Natural killer cell (primary cell): ENCODE measurements at regions not wholly inside any gene's neighbourhood (a gene's known extent, or its start where the extent isn't known, plus 50 kb on each side); places are given as distances from the start of the nearest gene placed in this dataset.

ENCODE experiments used
- ATAC-seq, 3 donors: fragments of 150-1000 bp in 2 of 3; fragments of 200-7000 bp in 1 of 3; cut with Tn5 transposase; 1 replicate in 1 of 3; 2 replicates in 2 of 3; pipeline ENCODE4 v1.10.0; 2021; ENCODE audit warnings: mild to moderate bottlenecking in 2 of 3, moderate library complexity in 2 of 3
- DNase-seq, 2 donors: peaks; one replicate each; pipeline versions ENCODE4 v3.0.0 to v3.0.0-alpha.2; 2013 to 2021; ENCODE audit warnings: mixed read lengths in 1 of 2
- H3K27ac ChIP-seq: one replicate; pipeline ENCODE4 v1.5.1; 2013; ENCODE audit warnings: mild to moderate bottlenecking, low read length
- H3K27me3 ChIP-seq: one replicate; pipeline ENCODE4 v1.6.1; 2013; ENCODE audit warnings: low read length; ENCODE audit not compliant: control insufficient read depth, insufficient read depth
- H3K36me3 ChIP-seq: one replicate; pipeline ENCODE4 v1.6.1; 2013; ENCODE audit warnings: low read length; ENCODE audit not compliant: control insufficient read depth, insufficient read depth
- H3K4me1 ChIP-seq: one replicate; pipeline ENCODE4 v1.6.1; 2013; ENCODE audit warnings: low read length; ENCODE audit not compliant: control insufficient read depth, insufficient read depth
- H3K4me3 ChIP-seq: one replicate; pipeline ENCODE4 v1.5.1; 2013; ENCODE audit warnings: low read length
- H3K9me3 ChIP-seq: one replicate; pipeline ENCODE4 v1.6.1; 2013; ENCODE audit warnings: low read length; ENCODE audit not compliant: control insufficient read depth, insufficient read depth
- H3K27ac Mint-ChIP-seq, 2 donors: one replicate each; pipeline ENCODE4 v1.8.0; 2022; ENCODE audit warnings: mild to moderate bottlenecking in 2 of 2, mixed read lengths in 2 of 2, moderate library complexity in 1 of 2
- H3K27me3 Mint-ChIP-seq, 2 donors: one replicate each; pipeline ENCODE4 v1.8.0; 2022; ENCODE audit warnings: low read depth in 2 of 2, mixed read lengths in 2 of 2
- H3K36me3 Mint-ChIP-seq: one replicate; pipeline ENCODE4 v1.8.0; 2022; ENCODE audit warnings: mixed read lengths
- H3K4me1 Mint-ChIP-seq, 2 donors: one replicate each; pipeline ENCODE4 v1.8.0; 2022; ENCODE audit warnings: mixed read lengths in 2 of 2
- H3K4me3 Mint-ChIP-seq: one replicate; pipeline ENCODE4 v1.8.0; 2022; ENCODE audit warnings: mild to moderate bottlenecking, moderate library complexity, mixed read lengths
- H3K9me3 Mint-ChIP-seq, 2 donors: one replicate each; pipeline ENCODE4 v1.8.0; 2022; ENCODE audit warnings: mixed read lengths in 2 of 2
- CTCF ChIP-seq: fragments of 200-600 bp; IDR thresholded peaks from one replicate; pipeline ENCODE4 v1.8.0; 2022; ENCODE audit warnings: antibody characterized with exemption
- WGBS: methylation state at CpG from one replicate; pipeline ENCODE4 v1.1.7; 2013; ENCODE audit warnings: missing lambda C conversion rate; ENCODE audit not compliant: insufficient coverage; 5-methylcytosine and 5-hydroxymethylcytosine counted together
- intact Hi-C: fragments of 100-400 bp; cut with micrococcal nuclease; formaldehyde crosslinking; loops from one replicate; pipeline ENCODE4 v1.14.2; 2022

DNA sequence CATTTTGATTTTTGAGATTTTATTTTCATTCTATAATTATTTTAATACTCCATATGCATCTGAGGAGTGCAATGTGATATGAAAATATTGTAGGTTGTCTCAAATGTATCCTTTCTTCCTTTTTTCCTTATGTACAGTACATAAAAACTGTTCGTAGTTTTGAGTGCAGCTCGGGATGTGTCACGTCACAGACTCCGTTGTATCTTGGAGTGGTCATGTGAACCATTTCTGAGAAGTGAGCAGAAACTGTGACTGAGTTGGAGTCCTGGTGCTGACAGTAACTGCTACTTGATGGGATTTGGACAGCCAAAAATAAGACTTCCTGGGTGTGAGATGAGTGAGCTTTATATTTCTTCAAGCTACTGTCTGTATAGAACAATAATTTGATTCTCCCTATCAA, 761.4 kb upstream of the MAN1A1 start:
- no peak for TF ChIP-seq CTCF
- H3K4me3 ChIP-seq = no peak overlapping the region
- H3K36me3 Mint-ChIP-seq = no peaks in the 10 kb centered on the region
- H3K27ac ChIP-seq = no peak overlapping the region
- no peaks in the 10 kb centered on the region for H3K36me3 ChIP-seq
- no peak overlapping the region for H3K27ac Mint-ChIP-seq
- H3K27me3 Mint-ChIP-seq = no peaks in the 10 kb centered on the region
- H3K9me3 Mint-ChIP-seq = peaks cover 7 to 16% of the 10 kb centered on the region in 2 donors
- intact Hi-C loops = no loop called here
- DNase-seq = no peak
- no peaks in the 10 kb centered on the region for H3K27me3 ChIP-seq
- WGBS = 93% methylated on average over 4 of the region's 4 CpGs
- H3K9me3 ChIP-seq = no peaks in the 10 kb centered on the region
- no peaks in the 10 kb centered on the region for H3K4me1 ChIP-seq
- no peaks in the 10 kb centered on the region for H3K4me1 Mint-ChIP-seq
- no peak overlapping the region for H3K4me3 Mint-ChIP-seq
- ATAC-seq = no peak

- no peaks in the 10 kb centered on the region for H3K9me3 ChIP-seq
- WGBS = 86% methylated on average over 1 of the region's 1 CpG
- intact Hi-C loops = no loop called here
- Mint-ChIP-seq H3K4me3 (no peak overlapping the region), H3K27me3 (no peaks in the 10 kb centered on the region), H3K36me3 (no peaks in the 10 kb centered on the region), H3K4me1 (no peaks in the 10 kb centered on the region), H3K27ac (no peak overlapping the region), H3K9me3 (peaks cover 3 to 15% of the 10 kb centered on the region in 2 donors)
- H3K36me3 ChIP-seq = no peaks in the 10 kb centered on the region
- no peaks in the 10 kb centered on the region for H3K27me3 ChIP-seq
- no peaks in the 10 kb centered on the region for H3K4me1 ChIP-seq
- TF ChIP-seq CTCF = no peak
- no peak overlapping the region for H3K27ac ChIP-seq
- no peak overlapping the region for H3K4me3 ChIP-seq
- DNase-seq (no peak), ATAC-seq (no peak)
Measured at GRCh38 chr6:120108061-120108795, 758.7 kb upstream of the MAN1A1 start.

DNA sequence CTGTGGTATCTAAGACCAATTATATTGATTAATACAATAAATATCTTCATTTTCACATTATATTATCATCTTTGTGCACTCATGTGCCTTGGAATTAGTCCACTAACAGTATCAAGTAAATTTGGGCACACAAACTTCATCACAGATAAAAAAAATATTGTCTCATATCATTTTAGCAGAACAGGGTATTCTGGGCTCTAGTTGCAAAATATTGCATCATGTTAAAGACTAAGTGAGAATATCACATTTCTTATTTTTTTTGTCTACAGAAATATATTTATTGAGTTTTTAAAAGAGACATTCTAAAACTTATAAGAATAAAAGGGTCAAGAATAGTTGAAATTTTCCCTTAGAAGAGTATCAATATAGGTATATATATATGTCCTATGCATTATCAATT, 754.1 kb upstream of the MAN1A1 start:
- DNase-seq = no peak
- intact Hi-C loops = no loop called here
- no peaks in the 10 kb centered on the region for H3K27me3 ChIP-seq
- no peaks in the 10 kb centered on the region for H3K4me1 ChIP-seq
- no peaks in the 10 kb centered on the region for H3K36me3 ChIP-seq
- Mint-ChIP-seq H3K27me3 (no peaks in the 10 kb centered on the region), H3K36me3 (no peaks in the 10 kb centered on the region), H3K27ac (no peak overlapping the region), H3K4me3 (no peak overlapping the region), H3K9me3 (peaks cover 9 to 10% of the 10 kb centered on the region in 2 donors), H3K4me1 (no peaks in the 10 kb centered on the region)
- no peak for TF ChIP-seq CTCF
- no peak overlapping the region for H3K27ac ChIP-seq
- no peak for ATAC-seq
- no peak overlapping the region for H3K4me3 ChIP-seq
- no peaks in the 10 kb centered on the region for H3K9me3 ChIP-seq

GRCh38 chr6:120096696-120097260, 747.2 kb upstream of the MAN1A1 start:
- Mint-ChIP-seq H3K27me3 (no peaks in the 10 kb centered on the region), H3K4me3 (no peak overlapping the region), H3K9me3 (peaks cover 5 to 8% of the 10 kb centered on the region in 2 donors), H3K4me1 (no peaks in the 10 kb centered on the region), H3K36me3 (no peaks in the 10 kb centered on the region), H3K27ac (no peak overlapping the region)
- WGBS = 67% methylated on average over 1 of the region's 2 CpGs
- no peak for DNase-seq
- intact Hi-C loops = no loop called here
- H3K4me3 ChIP-seq = no peak overlapping the region
- no peak overlapping the region for H3K27ac ChIP-seq
- H3K4me1 ChIP-seq = no peaks in the 10 kb centered on the region
- no peak for ATAC-seq
- no peaks in the 10 kb centered on the region for H3K9me3 ChIP-seq
- no peaks in the 10 kb centered on the region for H3K36me3 ChIP-seq
- TF ChIP-seq CTCF = no peak
- H3K27me3 ChIP-seq = no peaks in the 10 kb centered on the region
